Lower leg skin (tissue), 4 donors: ENCODE measurements at regions not wholly inside any gene's neighbourhood (a gene's known extent, or its start where the extent isn't known, plus 50 kb on each side); places are given as distances from the start of the nearest gene placed in this dataset.

Experiments
- DNase-seq, 2 donors: peaks; one replicate each; pipeline ENCODE4 v3.0.0-alpha.2; 2019; ENCODE audit warnings: low spot score in 2 of 2
- H3K4me3 ChIP-seq: fragments of 200-600 bp; sonication (generic); 2 replicates; pipeline ENCODE4 v1.5.1; 2017; ENCODE audit warnings: mild to moderate bottlenecking, low read depth; ENCODE audit not compliant: poor library complexity, severe bottlenecking
- POLR2A ChIP-seq, 2 donors: fragments of 450-650 bp; IDR thresholded peaks; one replicate each; pipeline ENCODE4 v1.6.1; 2016 to 2017; ENCODE audit warnings: antibody characterized with exemption in 2 of 2, mild to moderate bottlenecking in 1 of 2, moderate library complexity in 1 of 2
- WGBS, 2 donors: methylation state at CpG; one replicate each; pipeline ENCODE4 v1.1.5; 2018; 5-methylcytosine and 5-hydroxymethylcytosine counted together
- intact Hi-C: fragments of 100-400 bp; cut with DNase I; formaldehyde crosslinking; loops from one replicate; pipeline ENCODE4 v1.15.0; 2023; ENCODE audit warnings: low total_unique reads
- TF ChIP-seq, protein P1 (sequence below), 3 donors: fragments of 450-650 bp; IDR thresholded peaks; one replicate each; pipeline ENCODE4 v1.5.1; 2016; ENCODE audit warnings: antibody characterized with exemption in 3 of 3, mild to moderate bottlenecking in 3 of 3, moderate library complexity in 2 of 3

DNA sequence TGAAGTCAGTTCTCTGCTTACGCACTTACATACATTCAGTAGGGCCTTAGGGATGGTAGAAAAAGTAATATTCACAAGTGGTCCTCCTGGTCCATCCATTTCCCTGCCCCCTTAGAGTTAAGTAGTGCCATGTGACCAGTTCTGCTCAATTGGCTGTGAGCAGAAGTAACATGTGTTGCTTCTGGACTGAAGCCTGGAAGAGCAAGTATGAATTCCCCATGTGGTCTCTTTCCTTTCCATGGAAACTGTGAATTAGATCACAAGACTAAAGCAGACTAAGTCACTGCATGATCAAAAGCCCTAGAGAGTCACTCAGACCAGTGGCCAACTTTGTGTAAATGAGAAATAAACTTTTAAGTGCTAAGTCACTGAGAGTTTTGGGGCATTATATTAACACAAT lies 341.7 kb upstream of the CADM1 start:
- H3K4me3 ChIP-seq = no peak overlapping the region
- no peak for DNase-seq
- WGBS, 2 donors = 100% methylated on average over 1 of the region's 1 CpG
- TF ChIP-seq, protein P1, sequence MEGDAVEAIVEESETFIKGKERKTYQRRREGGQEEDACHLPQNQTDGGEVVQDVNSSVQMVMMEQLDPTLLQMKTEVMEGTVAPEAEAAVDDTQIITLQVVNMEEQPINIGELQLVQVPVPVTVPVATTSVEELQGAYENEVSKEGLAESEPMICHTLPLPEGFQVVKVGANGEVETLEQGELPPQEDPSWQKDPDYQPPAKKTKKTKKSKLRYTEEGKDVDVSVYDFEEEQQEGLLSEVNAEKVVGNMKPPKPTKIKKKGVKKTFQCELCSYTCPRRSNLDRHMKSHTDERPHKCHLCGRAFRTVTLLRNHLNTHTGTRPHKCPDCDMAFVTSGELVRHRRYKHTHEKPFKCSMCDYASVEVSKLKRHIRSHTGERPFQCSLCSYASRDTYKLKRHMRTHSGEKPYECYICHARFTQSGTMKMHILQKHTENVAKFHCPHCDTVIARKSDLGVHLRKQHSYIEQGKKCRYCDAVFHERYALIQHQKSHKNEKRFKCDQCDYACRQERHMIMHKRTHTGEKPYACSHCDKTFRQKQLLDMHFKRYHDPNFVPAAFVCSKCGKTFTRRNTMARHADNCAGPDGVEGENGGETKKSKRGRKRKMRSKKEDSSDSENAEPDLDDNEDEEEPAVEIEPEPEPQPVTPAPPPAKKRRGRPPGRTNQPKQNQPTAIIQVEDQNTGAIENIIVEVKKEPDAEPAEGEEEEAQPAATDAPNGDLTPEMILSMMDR (IDR thresholded peaks at IDR 0.05) = no peak
- no peak for TF ChIP-seq POLR2A (IDR thresholded peaks at IDR 0.05)
- intact Hi-C loops = no loop called here

DNA sequence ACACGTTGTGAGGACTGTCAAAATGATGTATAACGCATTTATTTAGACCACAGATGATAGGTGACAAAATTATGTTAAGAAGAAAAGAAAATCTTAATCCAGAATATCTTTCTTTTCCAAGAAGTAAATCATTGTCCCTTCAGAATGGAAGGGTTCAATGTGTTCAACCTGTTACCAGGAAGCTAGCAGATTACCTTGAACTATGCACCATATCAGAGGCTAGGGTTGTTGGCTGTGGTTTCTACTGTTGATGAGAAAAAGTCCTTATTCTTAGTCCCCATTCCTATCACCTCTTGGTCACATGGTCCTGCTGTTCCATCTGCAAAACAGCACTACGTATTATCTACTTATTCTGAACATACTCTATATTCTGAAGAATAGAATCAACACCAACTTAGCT lies 339.5 kb upstream of the CADM1 start:
- 74 to 76% methylated on average over 3 of the region's 3 CpGs for WGBS, 2 donors
- intact Hi-C loops = no loop called here
- TF ChIP-seq, protein P1 (IDR thresholded peaks at IDR 0.05) = no peak
- TF ChIP-seq POLR2A (IDR thresholded peaks at IDR 0.05) = no peak
- DNase-seq = no peak
- H3K4me3 ChIP-seq = no peak overlapping the region

DNA sequence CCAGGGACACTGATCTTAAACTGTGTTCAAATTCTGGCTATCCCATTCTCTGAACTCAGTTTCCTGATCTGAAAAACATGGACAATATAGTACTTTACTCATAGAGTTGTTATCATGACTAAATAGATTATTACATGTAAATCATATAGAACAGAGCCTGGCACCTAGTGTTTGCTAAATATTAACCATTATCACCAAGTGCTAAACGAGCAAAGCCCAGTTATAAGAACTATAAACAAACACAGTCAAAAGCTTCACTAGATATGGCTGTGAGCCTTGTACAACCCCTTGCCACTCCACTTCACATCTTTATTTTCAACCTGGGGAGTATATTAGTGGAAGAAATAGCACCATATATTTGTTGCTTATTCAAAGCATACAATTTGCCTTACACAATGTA lies 338.9 kb upstream of the CADM1 start:
- intact Hi-C loops = no loop called here
- TF ChIP-seq POLR2A (IDR thresholded peaks at IDR 0.05) = no peak
- TF ChIP-seq, protein P1 (IDR thresholded peaks at IDR 0.05) = no peak
- DNase-seq = no peak
- H3K4me3 ChIP-seq = no peak overlapping the region
- 80 to 82% methylated on average over 1 of the region's 1 CpG for WGBS, 2 donors

DNA sequence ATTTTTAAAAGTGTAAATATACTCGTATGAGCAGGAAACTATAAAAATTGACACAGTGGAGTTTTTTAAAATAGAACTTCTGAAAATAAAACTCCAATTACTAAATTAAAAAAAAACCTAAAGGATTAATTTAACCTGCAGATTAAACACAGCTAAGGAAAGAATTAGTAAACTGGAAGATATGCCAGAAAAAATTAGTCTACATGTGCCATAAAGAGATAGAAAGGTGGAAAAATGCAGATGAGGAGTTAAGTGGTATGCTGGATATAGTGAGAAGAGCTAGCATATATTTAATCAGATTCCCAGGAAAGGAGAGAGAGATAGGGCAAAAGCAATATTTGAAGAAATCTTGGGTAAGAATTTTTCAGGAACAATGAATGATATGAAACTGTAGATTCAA lies 315.8 kb upstream of the CADM1 start:
- no peak for DNase-seq
- TF ChIP-seq, protein P1 (IDR thresholded peaks at IDR 0.05) = no peak
- no peak for TF ChIP-seq POLR2A (IDR thresholded peaks at IDR 0.05)
- intact Hi-C loops = no loop called here
- WGBS, 2 donors = 76 to 94% methylated on average over 1 of the region's 1 CpG
- H3K4me3 ChIP-seq = no peak overlapping the region

DNA sequence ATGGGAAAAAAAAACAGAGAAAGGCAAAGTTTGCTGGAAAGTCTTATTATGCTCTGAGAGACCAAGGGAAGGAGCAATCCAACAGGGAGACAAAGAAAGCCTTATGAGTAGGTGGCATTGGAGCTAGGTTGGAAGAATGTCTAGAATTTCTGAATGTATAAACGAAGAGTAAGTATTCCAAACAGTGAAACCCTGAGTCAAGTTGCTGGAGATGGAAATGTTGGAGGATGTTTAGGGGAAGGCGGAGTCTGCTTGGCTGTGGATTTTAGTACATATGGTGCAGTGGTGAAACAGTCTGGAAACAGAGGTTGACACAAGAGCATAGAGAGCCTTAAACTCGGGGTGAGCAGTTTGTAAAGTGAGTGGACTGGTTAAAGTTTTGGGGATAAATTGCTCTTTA lies 314.8 kb upstream of the CADM1 start:
- DNase-seq = no peak
- TF ChIP-seq POLR2A (IDR thresholded peaks at IDR 0.05) = no peak
- TF ChIP-seq, protein P1 (IDR thresholded peaks at IDR 0.05) = no peak
- 85 to 87% methylated on average over 3 of the region's 3 CpGs for WGBS, 2 donors
- intact Hi-C loops = loop anchor here (10.0 kb wide), 1 partner anchor 104 kb away; no protein-coding TSS in a partner anchor
- no peak overlapping the region for H3K4me3 ChIP-seq

- intact Hi-C loops = loop anchor here (10.0 kb wide), 1 partner anchor 103 kb away; no protein-coding TSS in a partner anchor
- no peak for DNase-seq
- no peak for TF ChIP-seq POLR2A (IDR thresholded peaks at IDR 0.05)
- TF ChIP-seq, protein P1 (IDR thresholded peaks at IDR 0.05) = no peak
- 47 to 62% methylated on average over 6 of the region's 6 CpGs for WGBS, 2 donors
- H3K4me3 ChIP-seq = no peak overlapping the region
These were observed 313.7 kb upstream of the CADM1 start for GRCh38 chr11:115817844-115818468.
